ENCODE measurements at regions not wholly inside any gene's neighbourhood (a gene's known extent, or its start where the extent isn't known, plus 50 kb on each side); places are given as distances from the start of the nearest gene placed in this dataset.

DNA sequence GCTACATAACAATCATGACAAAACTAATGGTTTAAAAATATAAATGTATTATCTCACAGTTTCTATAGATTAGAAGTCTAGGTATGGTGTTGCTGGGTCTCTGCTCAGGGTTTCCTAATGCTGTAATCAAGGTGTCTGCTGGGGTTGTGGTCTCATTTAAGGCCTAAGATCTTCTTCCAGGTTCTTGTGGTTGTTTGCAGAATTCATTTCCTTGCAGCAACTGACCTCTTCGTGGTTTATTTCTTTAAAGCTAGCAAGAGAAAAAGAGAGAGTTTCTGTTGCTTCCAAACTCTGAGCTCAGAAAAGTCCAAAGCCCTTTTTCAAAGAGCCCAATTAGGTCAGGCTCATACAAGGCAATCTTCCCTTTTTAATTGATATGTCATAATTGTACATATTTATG lies 452.7 kb upstream of the CCDC179 start:
- CTCF ChIA-PET, result no interaction called here
- TF ChIP-seq, protein P1, sequence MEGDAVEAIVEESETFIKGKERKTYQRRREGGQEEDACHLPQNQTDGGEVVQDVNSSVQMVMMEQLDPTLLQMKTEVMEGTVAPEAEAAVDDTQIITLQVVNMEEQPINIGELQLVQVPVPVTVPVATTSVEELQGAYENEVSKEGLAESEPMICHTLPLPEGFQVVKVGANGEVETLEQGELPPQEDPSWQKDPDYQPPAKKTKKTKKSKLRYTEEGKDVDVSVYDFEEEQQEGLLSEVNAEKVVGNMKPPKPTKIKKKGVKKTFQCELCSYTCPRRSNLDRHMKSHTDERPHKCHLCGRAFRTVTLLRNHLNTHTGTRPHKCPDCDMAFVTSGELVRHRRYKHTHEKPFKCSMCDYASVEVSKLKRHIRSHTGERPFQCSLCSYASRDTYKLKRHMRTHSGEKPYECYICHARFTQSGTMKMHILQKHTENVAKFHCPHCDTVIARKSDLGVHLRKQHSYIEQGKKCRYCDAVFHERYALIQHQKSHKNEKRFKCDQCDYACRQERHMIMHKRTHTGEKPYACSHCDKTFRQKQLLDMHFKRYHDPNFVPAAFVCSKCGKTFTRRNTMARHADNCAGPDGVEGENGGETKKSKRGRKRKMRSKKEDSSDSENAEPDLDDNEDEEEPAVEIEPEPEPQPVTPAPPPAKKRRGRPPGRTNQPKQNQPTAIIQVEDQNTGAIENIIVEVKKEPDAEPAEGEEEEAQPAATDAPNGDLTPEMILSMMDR (IDR thresholded peaks at IDR 0.05; ENCODE audit: insufficient read depth, low read depth, low read length), result no peak
- no peak overlapping the region for H3K4me3 ChIP-seq (ENCODE audit: low read depth, low read length)
- no peak for DNase-seq (ENCODE audit: low read depth)
- no peaks in the 10 kb centered on the region for H3K36me3 ChIP-seq (ENCODE audit: control insufficient read depth, insufficient read depth, low read length)
- POLR2A ChIA-PET, result no interaction called here
- H3K27me3 ChIP-seq (ENCODE audit: control insufficient read depth, insufficient read depth, low read length), result no peaks in the 10 kb centered on the region

DNA sequence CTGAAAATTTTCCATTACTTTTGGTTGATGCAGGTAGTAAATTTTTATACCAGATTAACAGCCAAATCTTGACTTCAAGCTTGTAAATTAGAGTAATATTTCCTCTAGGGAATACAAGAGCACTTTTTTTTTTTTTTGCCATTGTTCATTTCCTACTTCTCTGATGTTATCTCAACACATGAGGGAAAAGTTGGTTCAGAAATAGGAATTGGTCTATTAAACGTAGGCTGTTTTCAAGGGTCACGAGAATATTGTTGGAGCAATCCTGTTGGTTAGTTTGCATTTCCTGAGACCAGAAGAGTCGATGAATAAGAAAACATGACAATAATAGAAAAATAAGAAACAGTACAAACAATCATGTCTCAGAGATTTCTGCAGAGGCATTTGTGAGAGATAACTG lies 453.9 kb upstream of the CCDC179 start:
- CTCF ChIA-PET, result no interaction called here
- Histone ChIP-seq H3K36me3 (ENCODE audit: control insufficient read depth, insufficient read depth, low read length) (no peaks in the 10 kb centered on the region), H3K4me3 (ENCODE audit: low read depth, low read length) (no peak overlapping the region), H3K27me3 (ENCODE audit: control insufficient read depth, insufficient read depth, low read length) (no peaks in the 10 kb centered on the region)
- POLR2A ChIA-PET, result no interaction called here
- DNase-seq (ENCODE audit: low read depth), result no peak
- TF ChIP-seq, protein P1 (IDR thresholded peaks at IDR 0.05; ENCODE audit: insufficient read depth, low read depth, low read length), result no peak

DNA sequence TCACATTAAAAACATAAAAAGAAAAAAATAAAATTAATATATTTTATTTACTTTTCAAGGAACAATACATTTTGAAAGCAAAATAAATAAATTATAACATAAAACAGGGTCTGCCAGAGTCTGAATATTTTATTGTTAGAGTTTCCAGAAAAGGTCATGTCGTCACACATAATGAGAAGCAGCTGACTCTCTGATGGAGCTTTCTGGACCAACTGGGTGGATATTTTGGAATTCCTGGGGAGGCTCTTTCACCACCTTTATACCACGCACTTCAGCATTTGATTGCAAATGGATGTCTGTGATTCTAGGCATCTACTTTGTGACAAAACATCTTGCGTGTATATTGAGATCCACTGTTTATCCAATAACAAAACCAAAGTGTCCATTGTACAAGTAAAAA lies 455.0 kb upstream of the CCDC179 start:
- Histone ChIP-seq H3K27me3 (ENCODE audit: control insufficient read depth, insufficient read depth, low read length) (no peaks in the 10 kb centered on the region), H3K36me3 (ENCODE audit: control insufficient read depth, insufficient read depth, low read length) (no peaks in the 10 kb centered on the region), H3K4me3 (ENCODE audit: low read depth, low read length) (no peak overlapping the region)
- POLR2A ChIA-PET, result no interaction called here
- TF ChIP-seq, protein P1 (IDR thresholded peaks at IDR 0.05; ENCODE audit: insufficient read depth, low read depth, low read length), result no peak
- CTCF ChIA-PET, result no interaction called here
- DNase-seq (ENCODE audit: low read depth), result no peak

DNA sequence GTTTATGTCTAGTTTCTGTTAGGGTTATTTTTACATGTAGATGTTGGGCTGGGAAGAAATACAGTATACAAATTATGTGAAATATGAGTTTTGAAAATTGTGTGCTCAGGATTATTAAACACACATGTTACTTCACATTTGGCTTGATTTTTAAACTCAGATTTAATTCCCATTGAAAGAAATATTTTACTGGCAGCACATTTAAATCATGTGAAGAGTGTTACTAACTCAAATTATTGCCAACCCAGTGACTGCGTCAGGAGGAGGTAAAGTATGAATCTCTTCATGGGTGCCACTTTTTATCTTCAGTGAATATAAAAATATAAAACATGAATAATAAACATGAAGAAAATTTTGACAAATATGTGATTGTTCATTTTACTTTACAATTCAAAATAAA lies 457.5 kb upstream of the CCDC179 start:
- no peaks in the 10 kb centered on the region for H3K27me3 ChIP-seq (ENCODE audit: control insufficient read depth, insufficient read depth, low read length)
- CTCF ChIA-PET, result no interaction called here
- no peak for DNase-seq (ENCODE audit: low read depth)

DNA sequence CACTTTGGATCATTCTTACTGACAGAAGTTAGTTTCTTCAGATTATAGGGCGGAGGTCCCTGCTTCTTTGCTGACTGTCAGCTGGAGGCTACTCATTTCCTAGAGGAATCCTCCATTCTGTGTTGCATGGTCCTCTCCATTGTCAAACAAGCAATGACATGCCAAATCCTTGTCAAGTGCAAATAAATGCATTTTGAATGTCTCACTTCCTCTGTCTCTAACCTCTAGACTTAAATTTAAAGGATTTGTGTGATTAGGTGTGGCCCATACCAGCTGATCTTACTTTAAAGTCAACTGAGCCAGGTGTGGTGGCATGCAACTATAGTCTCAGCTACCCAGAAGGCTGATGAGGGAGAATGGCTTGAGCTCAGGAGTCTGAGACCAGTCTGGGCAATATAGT lies 458.4 kb upstream of the CCDC179 start:
- CTCF ChIA-PET, result no interaction called here
- TF ChIP-seq, protein P1 (IDR thresholded peaks at IDR 0.05; ENCODE audit: insufficient read depth, low read depth, low read length), result no peak
- H3K4me3 ChIP-seq (ENCODE audit: low read depth, low read length), result no peak overlapping the region

More for the DNA sequence above, 457.5 kb upstream of the CCDC179 start:
- Histone ChIP-seq H3K36me3 (ENCODE audit: control insufficient read depth, insufficient read depth, low read length) (no peaks in the 10 kb centered on the region), H3K4me3 (ENCODE audit: low read depth, low read length) (no peak overlapping the region)
- TF ChIP-seq, protein P1 (IDR thresholded peaks at IDR 0.05; ENCODE audit: insufficient read depth, low read depth, low read length), result no peak
- POLR2A ChIA-PET, result no interaction called here

More for the DNA sequence above, 458.4 kb upstream of the CCDC179 start:
- Histone ChIP-seq H3K27me3 (ENCODE audit: control insufficient read depth, insufficient read depth, low read length) (no peaks in the 10 kb centered on the region), H3K36me3 (ENCODE audit: control insufficient read depth, insufficient read depth, low read length) (no peaks in the 10 kb centered on the region)
- POLR2A ChIA-PET, result no interaction called here
- DNase-seq (ENCODE audit: low read depth), result no peak
